Esophagus squamous epithelium (tissue), 5 donors: ENCODE measurements at regions not wholly inside any gene's neighbourhood (a gene's known extent, or its start where the extent isn't known, plus 50 kb on each side); places are given as distances from the start of the nearest gene placed in this dataset.

Source experiments
- DNase-seq: peaks from one replicate; lab custom pipeline; 2025; lab: John Stamatoyannopoulos, UW
- H3K27ac ChIP-seq, 4 donors: fragments of 200-600 bp; sonication (generic); one replicate each; pipeline ENCODE4 v1.5.1; 2016 to 2019; ENCODE audit warnings: mild to moderate bottlenecking in 1 of 4
- H3K27me3 ChIP-seq, 4 donors: fragments of 200-600 bp; sonication (generic); 1 replicate in 3 of 4; 2 replicates in 1 of 4; pipeline versions ENCODE4 v1.5.1 to v1.6.0; 2017 to 2021; ENCODE audit warnings: antibody characterized with exemption in 1 of 4
- H3K36me3 ChIP-seq, 3 donors: fragments of 200-600 bp; sonication (generic); one replicate each; pipeline ENCODE4 v1.5.1; 2016 to 2019
- H3K4me1 ChIP-seq, 3 donors: fragments of 200-600 bp; sonication (generic); one replicate each; pipeline ENCODE4 v1.5.1; 2017 to 2019
- H3K4me3 ChIP-seq, 4 donors: fragments of 200-600 bp; sonication (generic); 1 replicate in 3 of 4; 2 replicates in 1 of 4; pipeline ENCODE4 v1.5.1; 2016 to 2019; ENCODE audit warnings: mild to moderate bottlenecking in 2 of 4, moderate library complexity in 1 of 4
- H3K9me3 ChIP-seq, 3 donors: fragments of 200-600 bp; sonication (generic); one replicate each; pipeline ENCODE4 v1.5.1; 2016 to 2019
- CTCF ChIP-seq, 6 experiments: fragments of 450-650 bp in 4 of 6; fragments of 200-600 bp in 2 of 6; sonication (generic) in 2 of 6; IDR thresholded peaks; one replicate each; pipeline ENCODE4 v1.5.1; 2016 to 2019; ENCODE audit warnings: antibody characterized with exemption in 6 of 6, mild to moderate bottlenecking in 4 of 6, moderate library complexity in 4 of 6
- POLR2A ChIP-seq, 4 donors: fragments of 450-650 bp; IDR thresholded peaks; one replicate each; pipeline ENCODE4 v1.6.1; 2017; ENCODE audit warnings: antibody characterized with exemption in 4 of 4, mild to moderate bottlenecking in 4 of 4, moderate library complexity in 3 of 4
- WGBS, 2 donors: methylation state at CpG; one replicate each; pipeline ENCODE4 v1.1.5; 2018; 5-methylcytosine and 5-hydroxymethylcytosine counted together
- intact Hi-C: fragments of 100-400 bp; cut with DNase I; formaldehyde crosslinking; loops from one replicate; pipeline ENCODE4 v1.15.0; 2022
- donor health status: DM: yes; HTN: yes; CAD: no.

DNA sequence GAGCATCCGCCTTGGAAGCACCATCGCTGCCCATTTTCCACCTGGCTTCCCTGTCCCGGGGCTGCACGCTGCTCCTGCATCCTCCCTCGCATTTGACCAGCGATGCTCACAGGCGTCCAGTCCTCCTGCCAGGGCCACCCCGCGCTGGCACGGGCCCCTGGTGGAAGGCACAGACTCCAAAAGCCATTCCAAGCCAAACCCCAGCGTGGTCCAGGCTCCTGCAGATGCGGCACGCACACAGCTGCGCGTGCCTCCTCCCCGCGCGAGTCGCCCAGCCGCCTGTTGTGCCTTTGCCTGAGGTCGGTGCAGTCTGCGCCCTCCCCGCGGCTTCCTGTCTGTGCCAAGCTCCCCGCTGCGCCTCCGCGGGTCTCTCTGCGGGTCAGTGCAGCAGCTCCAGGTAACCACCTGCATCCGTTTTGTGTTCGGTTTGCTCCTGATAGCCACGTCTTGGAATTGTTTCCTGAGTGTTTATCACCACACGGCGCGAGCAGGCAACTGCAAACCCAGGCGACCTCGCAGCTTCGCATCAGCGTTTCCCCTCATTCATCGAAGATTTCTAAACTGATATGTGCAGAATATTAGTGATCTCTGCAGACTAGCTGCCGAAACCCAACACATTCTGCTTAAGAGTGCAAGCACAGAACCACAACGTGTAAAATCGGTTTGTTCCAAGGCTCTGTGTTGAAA lies 65.2 kb upstream of the SALL3 start:
- H3K27me3 ChIP-seq: peaks cover 0 to 25% (median 0%) of the 10 kb centered on the region in 4 donors
- H3K4me1 ChIP-seq: no peaks in the 10 kb centered on the region
- 82 to 89% methylated on average over 24 to 32 of the region's 43 CpGs for WGBS, 2 donors
- intact Hi-C loops: no loop called here
- TF ChIP-seq CTCF (IDR thresholded peaks at IDR 0.05) (no peak), POLR2A (IDR thresholded peaks at IDR 0.05) (no peak)
- no peak overlapping the region for H3K27ac ChIP-seq
- H3K9me3 ChIP-seq: no peaks in the 10 kb centered on the region
- H3K4me3 ChIP-seq: no peak overlapping the region
- DNase-seq: no peak
- no peaks in the 10 kb centered on the region for H3K36me3 ChIP-seq

DNA sequence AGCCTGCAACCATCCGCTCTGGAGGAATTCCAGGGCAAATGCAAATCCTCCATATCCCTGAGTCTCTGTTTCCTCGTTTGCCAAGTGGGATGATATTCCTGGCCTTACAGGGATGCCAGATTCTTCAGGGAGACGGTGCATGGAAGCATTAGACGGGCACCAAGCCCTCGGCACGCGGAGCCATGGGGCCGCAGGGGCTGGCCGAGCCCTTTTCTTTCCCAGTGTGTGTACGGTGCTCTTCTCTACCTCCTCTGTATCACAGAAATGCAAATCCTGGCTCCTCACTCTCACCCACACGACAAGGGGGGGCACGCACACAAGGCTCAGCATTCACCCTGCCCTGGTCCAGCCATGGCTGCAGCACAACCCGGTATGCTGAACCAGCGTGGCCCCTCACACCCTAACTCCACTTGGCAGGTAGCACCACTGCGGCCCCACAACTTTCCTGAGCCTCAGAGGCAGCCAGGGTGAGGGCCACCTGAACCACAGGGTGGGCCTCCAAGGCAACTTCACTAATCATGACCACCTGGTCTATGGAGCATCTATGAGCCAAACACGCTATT lies 64.1 kb upstream of the SALL3 start:
- H3K27ac ChIP-seq: no peak overlapping the region
- TF ChIP-seq CTCF (IDR thresholded peaks at IDR 0.05) (no peak), POLR2A (IDR thresholded peaks at IDR 0.05) (no peak)
- DNase-seq: no peak
- intact Hi-C loops: no loop called here
- no peaks in the 10 kb centered on the region for H3K36me3 ChIP-seq
- no peak overlapping the region for H3K4me3 ChIP-seq
- no peaks in the 10 kb centered on the region for H3K4me1 ChIP-seq
- H3K9me3 ChIP-seq: no peaks in the 10 kb centered on the region
- 77 to 80% methylated on average over 9 to 12 of the region's 16 CpGs for WGBS, 2 donors
- peaks cover 0 to 25% (median 0%) of the 10 kb centered on the region in 4 donors for H3K27me3 ChIP-seq

- no peaks in the 10 kb centered on the region for H3K9me3 ChIP-seq
- no peaks in the 10 kb centered on the region for H3K4me1 ChIP-seq
- TF ChIP-seq POLR2A (IDR thresholded peaks at IDR 0.05) (no peak), CTCF (IDR thresholded peaks at IDR 0.05) (no peak)
- no peak overlapping the region for H3K4me3 ChIP-seq
- peaks cover 0 to 15% (median 0%) of the 10 kb centered on the region in 4 donors for H3K27me3 ChIP-seq
- 61 to 87% methylated on average over 4 to 8 of the region's 8 CpGs for WGBS, 2 donors
- intact Hi-C loops: no loop called here
- H3K36me3 ChIP-seq: no peaks in the 10 kb centered on the region
- H3K27ac ChIP-seq: no peak overlapping the region
- DNase-seq: no peak
Observed at GRCh38 chr18:78918707-78919106, 60.9 kb upstream of the SALL3 start.

DNA sequence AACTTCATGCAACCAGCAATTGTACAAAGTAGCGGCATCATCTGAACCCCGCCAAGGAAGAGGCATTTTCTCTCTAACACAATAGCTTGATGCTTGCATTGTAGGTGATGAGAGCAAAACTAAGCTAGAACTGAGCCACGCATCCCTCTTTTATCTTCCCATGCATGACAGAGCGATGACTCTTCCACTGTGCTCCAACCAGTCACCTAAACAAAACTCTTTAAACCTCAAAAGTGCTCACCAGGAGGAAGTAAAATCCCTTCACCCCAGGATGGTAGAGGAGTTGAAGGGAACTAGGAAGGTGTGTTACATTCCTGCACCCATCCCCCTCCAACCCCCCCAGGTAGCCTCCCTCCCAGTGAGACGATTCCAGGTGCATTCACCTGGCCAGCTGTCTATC lies 59.7 kb upstream of the SALL3 start:
- no peak for DNase-seq
- WGBS, 2 donors: 76 to 86% methylated on average over 5 of the region's 5 CpGs
- no peak for TF ChIP-seq CTCF (IDR thresholded peaks at IDR 0.05)
- no peak for TF ChIP-seq POLR2A (IDR thresholded peaks at IDR 0.05)

DNA sequence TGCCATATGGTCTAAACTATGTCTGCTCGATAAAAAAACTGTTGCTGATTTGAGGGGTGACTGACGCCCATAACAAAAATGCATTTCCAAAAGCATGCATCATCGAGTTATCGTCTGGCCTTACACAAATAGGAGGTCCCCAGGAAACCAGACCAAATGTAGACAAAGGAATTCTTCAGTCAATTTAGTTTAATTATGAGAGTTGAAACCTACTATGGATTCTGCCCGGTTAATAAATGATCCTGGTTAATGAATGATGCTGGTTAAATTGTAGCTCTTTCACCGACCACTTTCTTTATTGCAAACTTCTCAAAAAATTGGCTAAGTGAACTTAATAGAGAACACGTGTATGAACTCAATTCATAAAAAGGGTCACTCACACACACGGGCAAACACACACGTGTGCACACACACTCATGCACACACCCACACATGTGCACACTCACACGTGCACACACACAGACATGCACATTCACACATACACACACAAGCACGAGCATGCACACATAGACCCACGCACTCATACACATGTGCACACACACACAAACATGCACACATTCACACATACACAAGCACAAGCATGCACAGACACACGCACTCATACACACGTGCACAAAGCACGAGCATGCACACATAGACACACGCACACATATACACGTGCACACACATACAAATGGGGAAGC lies 59.0 kb upstream of the SALL3 start:
- peaks cover 0 to 9% (median 0%) of the 10 kb centered on the region in 4 donors for H3K27me3 ChIP-seq
- no peak for DNase-seq
- H3K4me3 ChIP-seq: no peak overlapping the region
- H3K9me3 ChIP-seq: no peaks in the 10 kb centered on the region
- no peak overlapping the region for H3K27ac ChIP-seq
- intact Hi-C loops: no loop called here
- H3K4me1 ChIP-seq: no peaks in the 10 kb centered on the region
- H3K36me3 ChIP-seq: no peaks in the 10 kb centered on the region
- no peak for TF ChIP-seq POLR2A (IDR thresholded peaks at IDR 0.05)
- no peak for TF ChIP-seq CTCF (IDR thresholded peaks at IDR 0.05)
- WGBS, 2 donors: 82 to 84% methylated on average over 15 to 17 of the region's 17 CpGs

More for the DNA sequence above, 59.7 kb upstream of the SALL3 start:
- intact Hi-C loops: no loop called here
- H3K36me3 ChIP-seq: no peaks in the 10 kb centered on the region
- H3K4me1 ChIP-seq: no peaks in the 10 kb centered on the region
- no peak overlapping the region for H3K4me3 ChIP-seq
- H3K9me3 ChIP-seq: no peaks in the 10 kb centered on the region
- peaks cover 0 to 13% (median 0%) of the 10 kb centered on the region in 4 donors for H3K27me3 ChIP-seq
- no peak overlapping the region for H3K27ac ChIP-seq
